Effector memory CD8-positive, alpha-beta T cell (primary cell): ENCODE measurements at regions not wholly inside any gene's neighbourhood (a gene's known extent, or its start where the extent isn't known, plus 50 kb on each side); places are given as distances from the start of the nearest gene placed in this dataset.
"Not testable (repeated sequence)": the region's sequence is repeated elsewhere in the genome, so short reads cannot be mapped to it uniquely, and the experiment has no call there.

ENCODE experiments used
- ATAC-seq: fragments of 150-1000 bp; cut with Tn5 transposase; replicated peaks from 2 replicates; pipeline ENCODE4 v1.10.0; 2021; ENCODE audit warnings: mild to moderate bottlenecking, moderate library complexity
- DNase-seq, 3 experiments: peaks; one replicate each; pipeline ENCODE4 v3.0.0; 2021
- H3K27ac Mint-ChIP-seq, 2 donors: one replicate each; pipeline ENCODE4 v1.8.0; 2022; ENCODE audit warnings: mild to moderate bottlenecking in 2 of 2, mixed read lengths in 2 of 2, moderate library complexity in 2 of 2
- H3K27me3 Mint-ChIP-seq, 2 donors: one replicate each; pipeline ENCODE4 v1.8.0; 2022; ENCODE audit warnings: mixed read lengths in 2 of 2
- H3K36me3 Mint-ChIP-seq: one replicate; pipeline ENCODE4 v1.8.0; 2022; ENCODE audit warnings: mild to moderate bottlenecking, moderate library complexity, mixed read lengths; ENCODE audit not compliant: insufficient read depth
- H3K4me1 Mint-ChIP-seq, 2 donors: one replicate each; pipeline ENCODE4 v1.8.0; 2022; ENCODE audit warnings: low read depth in 2 of 2, mixed read lengths in 2 of 2
- H3K4me3 Mint-ChIP-seq, 2 donors: one replicate each; pipeline ENCODE4 v1.8.0; 2022; ENCODE audit warnings: mild to moderate bottlenecking in 2 of 2, mixed read lengths in 2 of 2, moderate library complexity in 2 of 2
- H3K9me3 Mint-ChIP-seq, 2 donors: one replicate each; pipeline ENCODE4 v1.8.0; 2022; ENCODE audit warnings: mixed read lengths in 2 of 2

DNA sequence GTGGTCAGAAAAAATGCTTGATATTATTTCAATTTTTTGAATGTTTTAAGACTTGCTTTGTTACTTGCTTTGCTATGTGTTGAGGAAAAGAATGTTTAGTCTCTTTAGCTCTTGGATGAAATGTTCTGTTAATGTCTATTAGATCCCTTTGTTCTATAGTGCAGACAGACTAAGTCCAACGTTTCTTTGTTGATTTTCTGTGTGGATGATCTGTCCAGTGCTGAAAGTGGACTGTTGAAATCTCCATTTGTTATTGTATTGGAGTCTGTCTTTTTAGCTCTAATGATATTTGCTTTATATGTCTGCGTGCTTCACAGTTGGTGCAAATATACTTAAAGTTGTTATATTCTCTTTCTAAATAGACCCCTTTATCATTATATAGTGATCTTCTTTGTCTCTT lies 220.6 kb downstream of the GUCY2F start:
- no peaks in the 10 kb centered on the region for H3K27me3 Mint-ChIP-seq
- H3K27ac Mint-ChIP-seq: no peak overlapping the region
- peaks cover 2 to 7% of the 10 kb centered on the region in 2 donors for H3K9me3 Mint-ChIP-seq
- no peaks in the 10 kb centered on the region for H3K36me3 Mint-ChIP-seq
- DNase-seq (no peak), ATAC-seq (no peak)
- no peak overlapping the region for H3K4me3 Mint-ChIP-seq
- H3K4me1 Mint-ChIP-seq: no peaks in the 10 kb centered on the region

GRCh38 chrX:109252789-109253188 lies 229.1 kb downstream of the GUCY2F start:
- H3K27me3 Mint-ChIP-seq: no peaks in the 10 kb centered on the region
- ATAC-seq: no peak
- no peaks in the 10 kb centered on the region for H3K36me3 Mint-ChIP-seq
- H3K4me1 Mint-ChIP-seq: no peaks in the 10 kb centered on the region
- H3K27ac Mint-ChIP-seq: no peak overlapping the region
- no peak overlapping the region for H3K4me3 Mint-ChIP-seq
- no peak for DNase-seq
- peaks cover 0 to 2% of the 10 kb centered on the region in 2 donors for H3K9me3 Mint-ChIP-seq

DNA sequence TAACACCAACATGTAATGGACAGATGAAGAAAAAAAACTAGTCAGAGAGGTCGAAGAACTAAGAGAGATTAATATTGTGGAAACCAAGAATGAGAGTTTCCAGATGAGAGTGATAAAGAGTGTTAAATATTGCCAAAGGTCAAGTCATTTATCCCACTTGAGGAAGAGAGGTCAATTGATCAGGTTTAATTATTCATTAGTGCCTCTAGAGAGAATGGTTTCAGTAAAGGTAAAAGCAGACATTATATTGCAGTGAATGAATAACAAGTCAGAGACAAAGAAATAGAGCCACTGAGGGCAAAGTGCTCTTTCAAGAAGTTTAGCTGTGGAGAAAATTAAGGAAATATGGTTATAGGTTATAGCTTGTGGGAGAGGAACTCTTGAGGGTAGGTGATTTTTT lies 263.1 kb downstream of the GUCY2F start:
- H3K27me3 Mint-ChIP-seq: no peaks in the 10 kb centered on the region
- H3K4me3 Mint-ChIP-seq: no peak overlapping the region
- no peak overlapping the region for H3K27ac Mint-ChIP-seq
- H3K9me3 Mint-ChIP-seq: no peaks in the 10 kb centered on the region
- no peaks in the 10 kb centered on the region for H3K4me1 Mint-ChIP-seq
- H3K36me3 Mint-ChIP-seq: no peaks in the 10 kb centered on the region
- no peak for ATAC-seq
- no peak for DNase-seq

DNA sequence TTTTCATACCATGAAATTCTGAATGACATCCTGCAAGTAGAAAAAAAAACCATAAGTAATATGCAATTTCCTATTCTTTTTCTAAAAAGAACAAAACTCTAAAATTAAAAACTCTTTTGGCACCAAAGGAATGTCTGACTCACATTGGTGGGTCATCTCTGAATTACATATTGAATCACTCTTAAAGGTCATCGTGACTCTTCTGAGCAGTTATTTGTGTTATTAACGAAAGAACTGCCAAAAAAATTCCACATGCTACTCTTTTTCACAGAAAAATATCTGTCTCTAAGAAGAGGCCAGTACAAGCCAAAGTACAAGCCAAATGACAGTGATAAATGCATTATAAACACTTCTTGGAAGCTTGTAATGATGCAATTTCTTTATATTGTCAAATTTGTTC lies 282.2 kb downstream of the GUCY2F start:
- DNase-seq (no peak), ATAC-seq (no peak)
- no peak overlapping the region for H3K4me3 Mint-ChIP-seq
- H3K4me1 Mint-ChIP-seq: no peaks in the 10 kb centered on the region
- H3K27me3 Mint-ChIP-seq: no peaks in the 10 kb centered on the region
- no peaks in the 10 kb centered on the region for H3K36me3 Mint-ChIP-seq
- no peaks in the 10 kb centered on the region for H3K9me3 Mint-ChIP-seq
- H3K27ac Mint-ChIP-seq: no peak overlapping the region

DNA sequence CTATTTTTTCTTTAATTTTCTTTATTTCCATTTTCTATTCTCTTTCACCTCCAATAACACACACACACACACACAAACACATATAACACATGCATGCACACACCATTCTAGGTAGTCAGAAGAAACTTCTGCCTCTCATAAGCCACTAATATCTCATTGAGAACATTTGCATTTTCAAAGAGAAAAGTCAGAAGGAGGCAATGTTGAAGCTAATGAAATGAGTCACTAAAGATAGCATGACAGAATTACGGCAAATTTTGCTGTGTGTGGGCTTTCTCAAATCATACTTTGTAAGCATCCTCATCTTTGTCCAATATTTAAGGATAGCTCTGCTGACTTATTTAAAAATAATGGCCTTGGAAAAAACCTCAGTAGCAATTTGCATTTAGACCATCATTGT lies 291.3 kb downstream of the GUCY2F start:
- DNase-seq: no peak
- Mint-ChIP-seq H3K36me3 (peaks cover 3% of the 10 kb centered on the region), H3K4me3 (no peak overlapping the region), H3K27me3 (no peaks in the 10 kb centered on the region), H3K4me1 (no peaks in the 10 kb centered on the region), H3K27ac (no peak overlapping the region), H3K9me3 (peaks cover 0 to 8% of the 10 kb centered on the region in 2 donors)
- no peak for ATAC-seq

GRCh38 chrX:109187473-109188168 lies 294.3 kb downstream of the GUCY2F start:
- no peaks in the 10 kb centered on the region for H3K27me3 Mint-ChIP-seq
- no peaks in the 10 kb centered on the region for H3K4me1 Mint-ChIP-seq
- ATAC-seq: no peak
- H3K9me3 Mint-ChIP-seq: no peaks in the 10 kb centered on the region
- H3K27ac Mint-ChIP-seq: no peak overlapping the region
- H3K4me3 Mint-ChIP-seq: no peak overlapping the region
- peaks cover 3% of the 10 kb centered on the region for H3K36me3 Mint-ChIP-seq
- DNase-seq: no peak

GRCh38 chrX:109186939-109187338 lies 294.9 kb downstream of the GUCY2F start:
- H3K4me3 Mint-ChIP-seq: no peak overlapping the region
- H3K36me3 Mint-ChIP-seq: no peaks in the 10 kb centered on the region
- no peaks in the 10 kb centered on the region for H3K4me1 Mint-ChIP-seq
- H3K27me3 Mint-ChIP-seq: no peaks in the 10 kb centered on the region
- H3K27ac Mint-ChIP-seq: no peak overlapping the region
- peaks cover 0 to under 1% of the 10 kb centered on the region in 2 donors for H3K9me3 Mint-ChIP-seq
- ATAC-seq (no peak), DNase-seq (no peak)

DNA sequence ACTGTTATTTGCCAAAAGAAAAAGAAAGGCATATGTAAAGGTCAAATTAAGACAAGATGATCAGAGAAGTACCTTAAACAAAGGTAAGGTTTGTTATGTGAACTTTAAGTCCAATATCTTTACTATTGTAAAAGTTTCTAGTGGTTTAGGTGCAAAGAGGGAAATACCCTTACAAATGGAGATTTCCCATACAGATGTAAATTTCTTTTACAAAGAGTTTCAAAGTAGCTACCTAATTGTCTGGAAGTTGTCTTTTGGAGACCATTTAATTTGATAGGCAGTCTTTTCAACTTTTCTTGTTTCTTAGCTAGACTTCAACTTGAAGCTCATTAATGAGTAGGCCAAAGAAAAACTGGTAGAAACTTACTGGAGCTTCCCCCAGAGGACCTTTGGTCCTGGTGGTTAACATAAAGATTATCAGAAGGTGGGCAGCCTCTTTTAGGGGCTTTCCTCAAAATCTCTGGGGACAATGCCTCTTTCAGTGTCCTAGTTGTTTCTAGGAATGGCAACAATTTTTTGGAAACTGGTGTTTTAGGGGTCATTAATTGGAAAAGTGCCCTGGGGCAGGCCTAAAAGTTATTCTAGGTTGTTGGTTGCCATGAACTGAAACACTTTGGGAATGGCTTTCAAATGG lies 297.3 kb downstream of the GUCY2F start:
- H3K27me3 Mint-ChIP-seq: no peaks in the 10 kb centered on the region
- H3K36me3 Mint-ChIP-seq: no peaks in the 10 kb centered on the region
- no peaks in the 10 kb centered on the region for H3K4me1 Mint-ChIP-seq
- DNase-seq (no peak), ATAC-seq (no peak)
- peaks cover 0 to 11% of the 10 kb centered on the region in 2 donors for H3K9me3 Mint-ChIP-seq
- no peak overlapping the region for H3K27ac Mint-ChIP-seq
- no peak overlapping the region for H3K4me3 Mint-ChIP-seq

DNA sequence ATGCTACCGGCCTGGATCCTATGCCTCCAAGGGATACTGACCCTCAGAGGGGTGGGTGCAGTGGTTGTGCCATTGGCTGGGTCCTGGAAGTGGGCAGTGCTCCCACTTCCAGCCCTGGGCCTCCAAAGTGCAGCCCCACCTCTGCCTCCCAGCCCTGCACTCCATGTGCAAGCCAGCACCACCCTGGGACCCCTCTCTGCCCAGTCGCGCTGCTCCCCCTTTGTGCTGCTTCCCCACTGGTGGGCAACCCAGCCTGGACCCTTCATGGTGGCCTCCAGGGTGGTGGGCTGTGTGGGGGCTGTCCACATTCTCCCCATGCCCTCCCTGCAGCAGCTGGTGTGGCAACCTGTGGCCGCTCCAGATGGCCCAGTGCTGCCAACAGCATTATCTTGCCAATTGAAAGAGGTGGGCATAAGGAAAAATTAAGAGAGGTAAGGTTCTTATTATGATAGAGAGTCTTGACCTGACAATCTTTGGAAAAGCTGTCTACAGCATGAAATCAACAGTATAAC lies 309.7 kb downstream of the GUCY2F start:
- DNase-seq (no peak), ATAC-seq (no peak)
- H3K27me3 Mint-ChIP-seq: no peaks in the 10 kb centered on the region
- H3K36me3 Mint-ChIP-seq: no peaks in the 10 kb centered on the region
- H3K27ac Mint-ChIP-seq: no peak overlapping the region
- H3K9me3 Mint-ChIP-seq: no peaks in the 10 kb centered on the region
- no peak overlapping the region for H3K4me3 Mint-ChIP-seq
- H3K4me1 Mint-ChIP-seq: no peaks in the 10 kb centered on the region

DNA sequence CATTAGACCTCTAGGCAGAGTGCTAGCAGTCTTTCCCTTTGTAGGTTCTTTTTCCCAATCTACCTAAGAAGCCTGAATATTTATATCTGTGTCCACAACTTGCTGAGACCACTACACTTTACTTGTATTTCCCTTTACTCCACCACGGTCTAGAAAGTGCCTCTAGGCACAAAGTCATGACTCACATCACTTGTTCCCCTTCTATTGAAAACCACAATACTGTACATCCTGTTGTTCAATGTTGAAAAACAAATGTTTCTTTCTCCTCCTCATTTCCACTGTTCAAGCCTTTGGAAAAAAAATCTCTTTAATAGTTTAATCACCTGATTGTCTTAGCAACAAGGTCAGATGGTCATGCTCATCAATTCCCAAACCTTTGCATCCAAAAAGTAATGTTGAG lies 326.7 kb downstream of the GUCY2F start:
- Mint-ChIP-seq H3K27me3 (no peaks in the 10 kb centered on the region), H3K4me3 (no peak overlapping the region), H3K27ac (no peak overlapping the region), H3K36me3 (no peaks in the 10 kb centered on the region), H3K9me3 (no peaks in the 10 kb centered on the region), H3K4me1 (no peaks in the 10 kb centered on the region)
- DNase-seq (no peak), ATAC-seq (no peak)

GRCh38 chrX:109144173-109144572 lies 337.7 kb downstream of the GUCY2F start:
- not testable (repeated sequence) for H3K9me3 Mint-ChIP-seq, H3K27ac Mint-ChIP-seq, H3K27me3 Mint-ChIP-seq

GRCh38 chrX:109140463-109140862 lies 341.4 kb downstream of the GUCY2F start:
- Mint-ChIP-seq H3K27me3 (no peaks in the 10 kb centered on the region), H3K9me3 (peaks cover 0 to 2% of the 10 kb centered on the region in 2 donors), H3K36me3 (no peaks in the 10 kb centered on the region), H3K4me1 (no peaks in the 10 kb centered on the region), H3K27ac (no peak overlapping the region), H3K4me3 (no peak overlapping the region)
- DNase-seq (no peak), ATAC-seq (no peak)

More at GRCh38 chrX:109144173-109144572, 337.7 kb downstream of the GUCY2F start:
- H3K36me3 Mint-ChIP-seq, ATAC-seq, H3K4me3 Mint-ChIP-seq, DNase-seq, H3K4me1 Mint-ChIP-seq: not testable (repeated sequence)

- Mint-ChIP-seq H3K9me3 (peaks cover 0 to 8% of the 10 kb centered on the region in 2 donors), H3K4me1 (no peaks in the 10 kb centered on the region), H3K27ac (no peak overlapping the region), H3K27me3 (no peaks in the 10 kb centered on the region), H3K4me3 (no peak overlapping the region), H3K36me3 (no peaks in the 10 kb centered on the region)
- no peak for DNase-seq
- ATAC-seq: no peak
Measured at GRCh38 chrX:109134777-109135176, 347.1 kb downstream of the GUCY2F start.

GRCh38 chrX:109125304-109125703 lies 356.6 kb downstream of the GUCY2F start:
- DNase-seq (no peak), ATAC-seq (no peak)
- Mint-ChIP-seq H3K9me3 (peaks cover 0 to 3% of the 10 kb centered on the region in 2 donors), H3K36me3 (no peaks in the 10 kb centered on the region), H3K4me1 (no peaks in the 10 kb centered on the region), H3K27me3 (no peaks in the 10 kb centered on the region), H3K27ac (no peak overlapping the region), H3K4me3 (no peak overlapping the region)
